ENCODE measurements at regions not wholly inside any gene's neighbourhood (a gene's known extent, or its start where the extent isn't known, plus 50 kb on each side); places are given as distances from the start of the nearest gene placed in this dataset.
A peak's percentile ranks its signal among the peaks of the same experiment; 100 is the strongest.

GRCh38 chr15:39192351-39192750 is 388.5 kb upstream of the THBS1 start:
- H3K4me3 ChIP-seq (ENCODE audit: low read depth, low read length): no peak overlapping the region
- peak overlapping the region; percentile 80 for H3K27ac ChIP-seq (ENCODE audit: low read depth, low read length)
- H3K4me1 ChIP-seq (ENCODE audit: control insufficient read depth, insufficient read depth, low read length, unreplicated experiment): peaks cover 74% of the 10 kb centered on the region
- H3K79me2 ChIP-seq (ENCODE audit: control insufficient read depth, insufficient read depth, low read length, unreplicated experiment): no peaks in the 10 kb centered on the region
- no peak overlapping the region for H2AFZ ChIP-seq (ENCODE audit: low read length, unreplicated experiment)
- H3K36me3 ChIP-seq (ENCODE audit: insufficient read depth, low read length): no peaks in the 10 kb centered on the region
- no peaks in the 10 kb centered on the region for H3K27me3 ChIP-seq (ENCODE audit: insufficient read depth, low read length)

GRCh38 chr15:39192979-39193560 is 387.8 kb upstream of the THBS1 start:
- H2AFZ ChIP-seq (ENCODE audit: low read length, unreplicated experiment): no peak overlapping the region
- no peaks in the 10 kb centered on the region for H3K27me3 ChIP-seq (ENCODE audit: insufficient read depth, low read length)
- peak overlapping the region; percentile 80 for H3K27ac ChIP-seq (ENCODE audit: low read depth, low read length)
- H3K4me3 ChIP-seq (ENCODE audit: low read depth, low read length): no peak overlapping the region
- no peaks in the 10 kb centered on the region for H3K36me3 ChIP-seq (ENCODE audit: insufficient read depth, low read length)
- no peaks in the 10 kb centered on the region for H3K79me2 ChIP-seq (ENCODE audit: control insufficient read depth, insufficient read depth, low read length, unreplicated experiment)
- H3K4me1 ChIP-seq (ENCODE audit: control insufficient read depth, insufficient read depth, low read length, unreplicated experiment): peaks cover 73% of the 10 kb centered on the region

- no peaks in the 10 kb centered on the region for H3K27me3 ChIP-seq (ENCODE audit: insufficient read depth, low read length)
- H3K4me3 ChIP-seq (ENCODE audit: low read depth, low read length): no peak overlapping the region
- H2AFZ ChIP-seq (ENCODE audit: low read length, unreplicated experiment): no peak overlapping the region
- H3K4me1 ChIP-seq (ENCODE audit: control insufficient read depth, insufficient read depth, low read length, unreplicated experiment): peaks cover 68% of the 10 kb centered on the region
- H3K79me2 ChIP-seq (ENCODE audit: control insufficient read depth, insufficient read depth, low read length, unreplicated experiment): no peaks in the 10 kb centered on the region
- no peaks in the 10 kb centered on the region for H3K36me3 ChIP-seq (ENCODE audit: insufficient read depth, low read length)
- peak overlapping the region; percentile 80 for H3K27ac ChIP-seq (ENCODE audit: low read depth, low read length)
Measured at GRCh38 chr15:39193611-39194010, 387.3 kb upstream of the THBS1 start.

GRCh38 chr15:39194106-39194830 is 386.6 kb upstream of the THBS1 start:
- Histone ChIP-seq H3K4me3 (ENCODE audit: low read depth, low read length) (no peak overlapping the region), H3K4me1 (ENCODE audit: control insufficient read depth, insufficient read depth, low read length, unreplicated experiment) (peaks cover 61% of the 10 kb centered on the region), H3K27ac (ENCODE audit: low read depth, low read length) (peak overlapping the region; percentile 80), H2AFZ (ENCODE audit: low read length, unreplicated experiment) (no peak overlapping the region), H3K36me3 (ENCODE audit: insufficient read depth, low read length) (no peaks in the 10 kb centered on the region), H3K79me2 (ENCODE audit: control insufficient read depth, insufficient read depth, low read length, unreplicated experiment) (no peaks in the 10 kb centered on the region), H3K27me3 (ENCODE audit: insufficient read depth, low read length) (no peaks in the 10 kb centered on the region)

GRCh38 chr15:39195961-39196486 is 384.9 kb upstream of the THBS1 start:
- H2AFZ ChIP-seq (ENCODE audit: low read length, unreplicated experiment): peak overlapping the region; percentile 26
- peaks cover 54% of the 10 kb centered on the region for H3K4me1 ChIP-seq (ENCODE audit: control insufficient read depth, insufficient read depth, low read length, unreplicated experiment)
- H3K4me3 ChIP-seq (ENCODE audit: low read depth, low read length): no peak overlapping the region
- no peaks in the 10 kb centered on the region for H3K36me3 ChIP-seq (ENCODE audit: insufficient read depth, low read length)
- no peaks in the 10 kb centered on the region for H3K27me3 ChIP-seq (ENCODE audit: insufficient read depth, low read length)
- no peaks in the 10 kb centered on the region for H3K79me2 ChIP-seq (ENCODE audit: control insufficient read depth, insufficient read depth, low read length, unreplicated experiment)
- peak overlapping the region; percentile 80 for H3K27ac ChIP-seq (ENCODE audit: low read depth, low read length)

GRCh38 chr15:39198044-39199000 is 382.6 kb upstream of the THBS1 start:
- Histone ChIP-seq H3K27me3 (ENCODE audit: insufficient read depth, low read length) (no peaks in the 10 kb centered on the region), H3K79me2 (ENCODE audit: control insufficient read depth, insufficient read depth, low read length, unreplicated experiment) (no peaks in the 10 kb centered on the region), H3K27ac (ENCODE audit: low read depth, low read length) (no peak overlapping the region), H3K4me1 (ENCODE audit: control insufficient read depth, insufficient read depth, low read length, unreplicated experiment) (peaks cover 50% of the 10 kb centered on the region), H2AFZ (ENCODE audit: low read length, unreplicated experiment) (no peak overlapping the region), H3K4me3 (ENCODE audit: low read depth, low read length) (no peak overlapping the region), H3K36me3 (ENCODE audit: insufficient read depth, low read length) (no peaks in the 10 kb centered on the region)

- no peaks in the 10 kb centered on the region for H3K27me3 ChIP-seq (ENCODE audit: insufficient read depth, low read length)
- no peaks in the 10 kb centered on the region for H3K36me3 ChIP-seq (ENCODE audit: insufficient read depth, low read length)
- no peak overlapping the region for H2AFZ ChIP-seq (ENCODE audit: low read length, unreplicated experiment)
- no peak overlapping the region for H3K4me3 ChIP-seq (ENCODE audit: low read depth, low read length)
- H3K4me1 ChIP-seq (ENCODE audit: control insufficient read depth, insufficient read depth, low read length, unreplicated experiment): peaks cover 52% of the 10 kb centered on the region
- H3K27ac ChIP-seq (ENCODE audit: low read depth, low read length): no peak overlapping the region
- H3K79me2 ChIP-seq (ENCODE audit: control insufficient read depth, insufficient read depth, low read length, unreplicated experiment): no peaks in the 10 kb centered on the region
Measured at GRCh38 chr15:39199076-39199475, 381.8 kb upstream of the THBS1 start.

- Histone ChIP-seq H3K27me3 (ENCODE audit: insufficient read depth, low read length) (no peaks in the 10 kb centered on the region), H3K4me1 (ENCODE audit: control insufficient read depth, insufficient read depth, low read length, unreplicated experiment) (peaks cover 46% of the 10 kb centered on the region), H3K79me2 (ENCODE audit: control insufficient read depth, insufficient read depth, low read length, unreplicated experiment) (no peaks in the 10 kb centered on the region), H3K4me3 (ENCODE audit: low read depth, low read length) (no peak overlapping the region), H3K36me3 (ENCODE audit: insufficient read depth, low read length) (no peaks in the 10 kb centered on the region), H2AFZ (ENCODE audit: low read length, unreplicated experiment) (no peak overlapping the region), H3K27ac (ENCODE audit: low read depth, low read length) (no peak overlapping the region)
Measured at GRCh38 chr15:39200586-39200985, 380.3 kb upstream of the THBS1 start.

- Histone ChIP-seq H3K4me3 (ENCODE audit: low read depth, low read length) (no peak overlapping the region), H3K79me2 (ENCODE audit: control insufficient read depth, insufficient read depth, low read length, unreplicated experiment) (no peaks in the 10 kb centered on the region), H3K4me1 (ENCODE audit: control insufficient read depth, insufficient read depth, low read length, unreplicated experiment) (peaks cover 34% of the 10 kb centered on the region), H2AFZ (ENCODE audit: low read length, unreplicated experiment) (peak overlapping the region; percentile 19), H3K27ac (ENCODE audit: low read depth, low read length) (peak overlapping the region; percentile 74), H3K36me3 (ENCODE audit: insufficient read depth, low read length) (no peaks in the 10 kb centered on the region), H3K27me3 (ENCODE audit: insufficient read depth, low read length) (no peaks in the 10 kb centered on the region)
Measured at GRCh38 chr15:39202641-39203040, 378.2 kb upstream of the THBS1 start.

GRCh38 chr15:39204031-39204430 is 376.8 kb upstream of the THBS1 start:
- Histone ChIP-seq H3K27ac (ENCODE audit: low read depth, low read length) (peak overlapping the region; percentile 74), H3K36me3 (ENCODE audit: insufficient read depth, low read length) (no peaks in the 10 kb centered on the region)

More at GRCh38 chr15:39204031-39204430, 376.8 kb upstream of the THBS1 start:
- no peaks in the 10 kb centered on the region for H3K79me2 ChIP-seq (ENCODE audit: control insufficient read depth, insufficient read depth, low read length, unreplicated experiment)
- no peak overlapping the region for H2AFZ ChIP-seq (ENCODE audit: low read length, unreplicated experiment)
- H3K4me1 ChIP-seq (ENCODE audit: control insufficient read depth, insufficient read depth, low read length, unreplicated experiment): peaks cover 34% of the 10 kb centered on the region
- no peak overlapping the region for H3K4me3 ChIP-seq (ENCODE audit: low read depth, low read length)
- H3K27me3 ChIP-seq (ENCODE audit: insufficient read depth, low read length): no peaks in the 10 kb centered on the region

All from ACC112 (cell line).